ENCODE measurements at regions not wholly inside any gene's neighbourhood (a gene's known extent, or its start where the extent isn't known, plus 50 kb on each side); places are given as distances from the start of the nearest gene placed in this dataset.

DNA sequence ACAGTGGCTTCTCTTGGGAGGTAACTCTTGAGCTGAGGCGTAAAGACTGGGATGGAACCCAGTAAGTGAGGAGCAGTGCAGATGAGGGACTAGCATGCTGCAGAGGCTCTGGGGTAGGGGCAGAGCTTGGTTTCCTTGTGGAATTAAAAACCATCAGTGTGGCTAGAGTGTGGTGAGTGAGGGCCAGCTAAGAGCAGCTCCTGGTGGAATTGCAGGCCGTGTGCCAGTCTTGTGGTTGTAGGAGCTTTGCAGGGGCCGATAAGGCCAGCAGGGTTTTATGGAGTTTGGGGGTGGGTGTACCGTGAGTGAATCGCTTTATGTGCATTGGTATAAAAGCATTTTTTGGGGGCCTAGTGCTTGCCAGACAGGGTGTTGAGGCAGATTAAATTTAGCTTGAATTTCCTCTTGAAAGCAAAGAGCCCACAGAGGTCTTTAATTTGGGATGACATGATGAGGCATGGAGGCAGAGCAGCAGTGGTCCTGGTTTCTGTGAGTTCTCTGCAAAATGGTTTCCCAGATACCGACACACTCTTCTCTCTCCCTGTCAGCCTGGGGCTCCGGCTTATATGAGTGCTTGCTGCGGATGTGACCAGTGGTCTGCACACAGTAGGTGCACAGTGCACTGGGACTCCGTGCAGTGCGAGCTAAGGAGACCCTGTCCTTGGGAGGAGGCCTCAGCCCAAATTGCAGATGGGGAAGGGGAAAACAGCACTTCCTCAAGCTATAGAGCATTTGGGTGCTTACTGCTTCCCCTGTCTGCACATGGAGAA is 176.4 kb upstream of the PITX1 start:
- TF ChIP-seq, protein P1, sequence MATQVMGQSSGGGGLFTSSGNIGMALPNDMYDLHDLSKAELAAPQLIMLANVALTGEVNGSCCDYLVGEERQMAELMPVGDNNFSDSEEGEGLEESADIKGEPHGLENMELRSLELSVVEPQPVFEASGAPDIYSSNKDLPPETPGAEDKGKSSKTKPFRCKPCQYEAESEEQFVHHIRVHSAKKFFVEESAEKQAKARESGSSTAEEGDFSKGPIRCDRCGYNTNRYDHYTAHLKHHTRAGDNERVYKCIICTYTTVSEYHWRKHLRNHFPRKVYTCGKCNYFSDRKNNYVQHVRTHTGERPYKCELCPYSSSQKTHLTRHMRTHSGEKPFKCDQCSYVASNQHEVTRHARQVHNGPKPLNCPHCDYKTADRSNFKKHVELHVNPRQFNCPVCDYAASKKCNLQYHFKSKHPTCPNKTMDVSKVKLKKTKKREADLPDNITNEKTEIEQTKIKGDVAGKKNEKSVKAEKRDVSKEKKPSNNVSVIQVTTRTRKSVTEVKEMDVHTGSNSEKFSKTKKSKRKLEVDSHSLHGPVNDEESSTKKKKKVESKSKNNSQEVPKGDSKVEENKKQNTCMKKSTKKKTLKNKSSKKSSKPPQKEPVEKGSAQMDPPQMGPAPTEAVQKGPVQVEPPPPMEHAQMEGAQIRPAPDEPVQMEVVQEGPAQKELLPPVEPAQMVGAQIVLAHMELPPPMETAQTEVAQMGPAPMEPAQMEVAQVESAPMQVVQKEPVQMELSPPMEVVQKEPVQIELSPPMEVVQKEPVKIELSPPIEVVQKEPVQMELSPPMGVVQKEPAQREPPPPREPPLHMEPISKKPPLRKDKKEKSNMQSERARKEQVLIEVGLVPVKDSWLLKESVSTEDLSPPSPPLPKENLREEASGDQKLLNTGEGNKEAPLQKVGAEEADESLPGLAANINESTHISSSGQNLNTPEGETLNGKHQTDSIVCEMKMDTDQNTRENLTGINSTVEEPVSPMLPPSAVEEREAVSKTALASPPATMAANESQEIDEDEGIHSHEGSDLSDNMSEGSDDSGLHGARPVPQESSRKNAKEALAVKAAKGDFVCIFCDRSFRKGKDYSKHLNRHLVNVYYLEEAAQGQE (IDR thresholded peaks at IDR 0.05; ENCODE audit: insufficient read depth in 1 of 2, low read depth in 2 of 2, low read length in 2 of 2), result no peak
- no peak for TF ChIP-seq TAF1 (IDR thresholded peaks at IDR 0.05; ENCODE audit: borderline replicate concordance, insufficient read depth, low read length)
- no peak for TF ChIP-seq SIN3A (IDR thresholded peaks at IDR 0.05; ENCODE audit: borderline replicate concordance, insufficient read depth, low read length)
- TF ChIP-seq FOXP2 (optimal IDR thresholded peaks at IDR 0.05; ENCODE audit: borderline replicate concordance, extremely low read depth, extremely low read length, insufficient read depth), result no peak
- no peak for TF ChIP-seq POLR2AphosphoS5 (IDR thresholded peaks at IDR 0.05; ENCODE audit: low read depth, low read length)

DNA sequence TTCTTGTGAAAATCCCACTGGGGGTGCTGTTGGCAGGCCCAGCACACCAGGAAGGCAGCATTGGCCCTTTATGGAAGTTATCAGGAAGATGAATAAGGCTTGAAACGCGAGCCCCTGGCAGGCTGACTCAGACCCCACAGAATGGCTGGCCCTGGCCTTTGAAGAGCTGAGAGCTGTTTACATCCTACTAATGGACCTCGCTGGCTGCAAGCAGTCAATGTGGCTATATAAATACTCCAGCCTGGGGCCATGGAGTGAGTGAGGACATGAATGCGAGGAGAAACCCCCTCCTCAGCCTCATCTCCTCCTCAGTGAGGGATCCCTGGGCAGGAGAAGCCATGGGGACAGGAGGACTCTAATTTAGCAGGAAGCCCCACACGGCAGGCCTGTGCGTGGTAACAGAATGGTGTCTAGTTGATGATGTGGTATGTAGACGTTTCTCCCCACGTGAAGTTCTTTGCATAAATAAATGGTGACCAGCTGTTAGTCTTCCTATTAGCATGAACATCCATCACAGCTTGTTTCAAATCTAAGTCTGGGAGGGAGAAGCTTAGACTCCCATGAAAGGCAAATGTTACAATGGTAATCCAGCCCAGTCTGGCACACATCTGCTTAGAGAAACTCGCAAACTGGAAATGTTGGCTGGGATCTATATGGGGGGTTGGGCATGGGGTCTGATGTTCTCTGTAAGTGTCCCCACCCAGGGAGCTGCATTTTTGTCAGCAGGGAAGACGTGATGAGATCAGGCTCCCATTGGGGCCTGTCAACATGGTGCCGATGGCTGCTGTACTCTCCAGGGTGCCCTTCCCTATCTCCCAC is 175.1 kb upstream of the PITX1 start:
- peak; percentile 82 for TF ChIP-seq FOXP2 (optimal IDR thresholded peaks at IDR 0.05; ENCODE audit: borderline replicate concordance, extremely low read depth, extremely low read length, insufficient read depth)
- no peak for TF ChIP-seq POLR2AphosphoS5 (IDR thresholded peaks at IDR 0.05; ENCODE audit: low read depth, low read length)
- no peak for TF ChIP-seq TAF1 (IDR thresholded peaks at IDR 0.05; ENCODE audit: borderline replicate concordance, insufficient read depth, low read length)
- TF ChIP-seq, protein P1 (IDR thresholded peaks at IDR 0.05; ENCODE audit: insufficient read depth in 1 of 2, low read depth in 2 of 2, low read length in 2 of 2), result no peak
- no peak for TF ChIP-seq SIN3A (IDR thresholded peaks at IDR 0.05; ENCODE audit: borderline replicate concordance, insufficient read depth, low read length)

DNA sequence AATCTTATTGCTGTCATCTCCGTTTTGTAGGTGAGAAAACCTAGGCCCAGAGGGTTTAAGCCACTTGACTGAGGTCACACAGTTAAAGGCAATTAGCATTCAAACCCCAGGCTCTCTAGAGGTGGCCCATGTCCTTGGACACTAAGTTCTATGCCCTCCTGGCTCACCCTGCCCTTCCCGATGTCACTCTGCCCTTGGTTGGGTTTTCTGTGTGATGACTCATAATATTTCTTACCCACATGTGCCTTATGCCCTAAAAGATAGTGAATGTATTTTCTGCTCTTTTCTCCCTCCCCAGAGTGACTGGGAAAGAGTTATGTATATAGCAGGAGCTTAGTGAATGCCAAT is 174.5 kb upstream of the PITX1 start:
- no peak for TF ChIP-seq POLR2AphosphoS5 (IDR thresholded peaks at IDR 0.05; ENCODE audit: low read depth, low read length)
- TF ChIP-seq, protein P1 (IDR thresholded peaks at IDR 0.05; ENCODE audit: insufficient read depth in 1 of 2, low read depth in 2 of 2, low read length in 2 of 2), result no peak
- no peak for TF ChIP-seq TAF1 (IDR thresholded peaks at IDR 0.05; ENCODE audit: borderline replicate concordance, insufficient read depth, low read length)
- no peak for TF ChIP-seq SIN3A (IDR thresholded peaks at IDR 0.05; ENCODE audit: borderline replicate concordance, insufficient read depth, low read length)
- TF ChIP-seq FOXP2 (optimal IDR thresholded peaks at IDR 0.05; ENCODE audit: borderline replicate concordance, extremely low read depth, extremely low read length, insufficient read depth), result no peak

DNA sequence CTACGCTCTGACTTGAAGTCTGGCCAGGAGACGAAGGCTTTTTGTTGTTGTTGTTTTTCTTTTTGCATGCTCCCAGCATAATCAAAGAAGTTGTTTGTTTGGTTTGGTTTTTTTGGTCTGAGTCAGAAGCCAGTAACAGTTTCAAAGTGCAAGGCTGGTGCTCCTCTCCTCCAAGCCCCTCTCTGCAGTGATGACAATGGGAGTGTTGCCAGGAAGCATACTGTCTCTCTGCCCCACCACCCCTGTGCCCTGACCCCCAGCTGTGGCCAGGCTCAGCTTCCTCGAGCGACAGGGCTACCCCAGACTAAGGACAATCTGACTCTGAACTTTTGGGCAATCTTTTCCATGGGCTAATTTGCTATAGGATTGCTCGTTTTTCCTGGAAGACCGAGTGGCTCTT is 173.8 kb upstream of the PITX1 start:
- TF ChIP-seq, protein P1 (IDR thresholded peaks at IDR 0.05; ENCODE audit: insufficient read depth in 1 of 2, low read depth in 2 of 2, low read length in 2 of 2), result no peak
- TF ChIP-seq POLR2AphosphoS5 (IDR thresholded peaks at IDR 0.05; ENCODE audit: low read depth, low read length), result no peak
- no peak for TF ChIP-seq FOXP2 (optimal IDR thresholded peaks at IDR 0.05; ENCODE audit: borderline replicate concordance, extremely low read depth, extremely low read length, insufficient read depth)
- no peak for TF ChIP-seq SIN3A (IDR thresholded peaks at IDR 0.05; ENCODE audit: borderline replicate concordance, insufficient read depth, low read length)
- TF ChIP-seq TAF1 (IDR thresholded peaks at IDR 0.05; ENCODE audit: borderline replicate concordance, insufficient read depth, low read length), result no peak
